Body of pancreas (tissue), 4 donors: ENCODE measurements at regions not wholly inside any gene's neighbourhood (a gene's known extent, or its start where the extent isn't known, plus 50 kb on each side); places are given as distances from the start of the nearest gene placed in this dataset.

Experiments
- POLR2A ChIP-seq, 3 donors: fragments of 450-650 bp; IDR thresholded peaks; one replicate each; pipeline ENCODE4 v1.6.1; 2016; ENCODE audit warnings: antibody characterized with exemption in 3 of 3, mild to moderate bottlenecking in 2 of 3
- TF ChIP-seq, protein P1 (sequence below), 7 experiments: fragments of 450-650 bp in 4 of 7; fragments of 200-600 bp in 3 of 7; sonication (generic) in 3 of 7; IDR thresholded peaks; one replicate each; pipeline ENCODE4 v1.5.1; 2016 to 2019; ENCODE audit warnings: antibody characterized with exemption in 7 of 7

- TF ChIP-seq, protein P1, sequence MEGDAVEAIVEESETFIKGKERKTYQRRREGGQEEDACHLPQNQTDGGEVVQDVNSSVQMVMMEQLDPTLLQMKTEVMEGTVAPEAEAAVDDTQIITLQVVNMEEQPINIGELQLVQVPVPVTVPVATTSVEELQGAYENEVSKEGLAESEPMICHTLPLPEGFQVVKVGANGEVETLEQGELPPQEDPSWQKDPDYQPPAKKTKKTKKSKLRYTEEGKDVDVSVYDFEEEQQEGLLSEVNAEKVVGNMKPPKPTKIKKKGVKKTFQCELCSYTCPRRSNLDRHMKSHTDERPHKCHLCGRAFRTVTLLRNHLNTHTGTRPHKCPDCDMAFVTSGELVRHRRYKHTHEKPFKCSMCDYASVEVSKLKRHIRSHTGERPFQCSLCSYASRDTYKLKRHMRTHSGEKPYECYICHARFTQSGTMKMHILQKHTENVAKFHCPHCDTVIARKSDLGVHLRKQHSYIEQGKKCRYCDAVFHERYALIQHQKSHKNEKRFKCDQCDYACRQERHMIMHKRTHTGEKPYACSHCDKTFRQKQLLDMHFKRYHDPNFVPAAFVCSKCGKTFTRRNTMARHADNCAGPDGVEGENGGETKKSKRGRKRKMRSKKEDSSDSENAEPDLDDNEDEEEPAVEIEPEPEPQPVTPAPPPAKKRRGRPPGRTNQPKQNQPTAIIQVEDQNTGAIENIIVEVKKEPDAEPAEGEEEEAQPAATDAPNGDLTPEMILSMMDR (IDR thresholded peaks at IDR 0.05): no peak
- no peak for TF ChIP-seq POLR2A (IDR thresholded peaks at IDR 0.05)
Observed at GRCh38 chr18:78127041-78127440, 852.6 kb upstream of the SALL3 start.
